ENCODE measurements at regions not wholly inside any gene's neighbourhood (a gene's known extent, or its start where the extent isn't known, plus 50 kb on each side); places are given as distances from the start of the nearest gene placed in this dataset.

DNA sequence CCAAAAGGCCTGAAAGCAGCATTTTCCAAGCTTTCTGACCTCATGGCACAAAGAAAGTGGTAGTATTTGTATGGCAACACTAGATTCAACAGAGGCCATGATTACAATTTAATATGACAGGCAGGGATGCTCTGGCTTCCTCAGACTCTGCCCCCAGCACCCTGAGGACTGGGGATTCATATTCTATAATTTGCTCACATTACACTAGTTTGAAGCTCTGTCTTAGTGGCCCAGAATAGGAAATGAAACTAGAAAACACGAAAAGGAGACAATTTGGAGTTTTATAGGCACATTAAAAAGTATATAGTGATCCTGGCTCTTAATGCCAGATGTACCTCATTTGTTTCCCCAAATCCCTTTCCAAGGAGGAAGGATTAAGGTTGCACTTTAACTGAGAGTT, 173.0 kb upstream of the STK17B start:
- Histone ChIP-seq H3K27ac (ENCODE audit: low read depth, low read length, poor library complexity, severe bottlenecking) (no peak overlapping the region), H3K27me3 (ENCODE audit: insufficient read depth, low read length) (no peaks in the 10 kb centered on the region), H3K4me1 (ENCODE audit: insufficient read depth, low read length, severe bottlenecking) (no peaks in the 10 kb centered on the region), H3K79me2 (ENCODE audit: insufficient read depth, low read length) (no peaks in the 10 kb centered on the region), H3K4me2 (ENCODE audit: low read length) (no peak overlapping the region), H3K36me3 (ENCODE audit: insufficient read depth, low read length) (no peaks in the 10 kb centered on the region), H2AFZ (ENCODE audit: low read length) (no peak overlapping the region), H3K9ac (ENCODE audit: low read length) (no peak overlapping the region), H3K9me3 (ENCODE audit: low read length) (no peaks in the 10 kb centered on the region), H3F3A (ENCODE audit: insufficient read depth, low read length) (no peaks in the 10 kb centered on the region), H3K9me2 (ENCODE audit: low read depth, low read length) (no peaks in the 10 kb centered on the region), H3K4me3 (ENCODE audit: low read depth, low read length, poor library complexity, severe bottlenecking) (no peak overlapping the region), H4K20me1 (ENCODE audit: insufficient read depth, low read length) (no peaks in the 10 kb centered on the region)
- no peak for TF ChIP-seq EZH2 (IDR thresholded peaks at IDR 0.05; ENCODE audit: borderline replicate concordance, low read length)
- TF ChIP-seq, protein P1, sequence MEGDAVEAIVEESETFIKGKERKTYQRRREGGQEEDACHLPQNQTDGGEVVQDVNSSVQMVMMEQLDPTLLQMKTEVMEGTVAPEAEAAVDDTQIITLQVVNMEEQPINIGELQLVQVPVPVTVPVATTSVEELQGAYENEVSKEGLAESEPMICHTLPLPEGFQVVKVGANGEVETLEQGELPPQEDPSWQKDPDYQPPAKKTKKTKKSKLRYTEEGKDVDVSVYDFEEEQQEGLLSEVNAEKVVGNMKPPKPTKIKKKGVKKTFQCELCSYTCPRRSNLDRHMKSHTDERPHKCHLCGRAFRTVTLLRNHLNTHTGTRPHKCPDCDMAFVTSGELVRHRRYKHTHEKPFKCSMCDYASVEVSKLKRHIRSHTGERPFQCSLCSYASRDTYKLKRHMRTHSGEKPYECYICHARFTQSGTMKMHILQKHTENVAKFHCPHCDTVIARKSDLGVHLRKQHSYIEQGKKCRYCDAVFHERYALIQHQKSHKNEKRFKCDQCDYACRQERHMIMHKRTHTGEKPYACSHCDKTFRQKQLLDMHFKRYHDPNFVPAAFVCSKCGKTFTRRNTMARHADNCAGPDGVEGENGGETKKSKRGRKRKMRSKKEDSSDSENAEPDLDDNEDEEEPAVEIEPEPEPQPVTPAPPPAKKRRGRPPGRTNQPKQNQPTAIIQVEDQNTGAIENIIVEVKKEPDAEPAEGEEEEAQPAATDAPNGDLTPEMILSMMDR (IDR thresholded peaks at IDR 0.05; ENCODE audit: low read length) = no peak

DNA sequence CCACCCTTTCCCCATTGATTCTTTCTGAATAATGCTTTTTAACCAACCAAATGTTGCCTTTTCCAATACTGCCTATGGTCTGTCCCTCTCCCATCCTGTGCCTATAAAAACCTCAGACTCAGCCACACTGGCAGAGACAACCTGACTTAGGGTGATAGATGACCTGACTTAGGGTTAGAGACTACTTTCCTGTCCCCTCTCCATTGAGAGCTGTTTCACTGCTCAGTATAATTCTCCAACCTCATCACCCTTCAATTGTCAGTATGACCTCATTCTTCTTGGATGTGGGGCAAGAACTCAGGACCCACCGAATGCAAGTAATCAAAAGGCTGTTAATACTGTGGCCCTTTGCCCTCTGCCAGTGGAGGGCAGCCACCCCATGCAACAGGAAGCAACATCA, 182.3 kb upstream of the STK17B start:
- Histone ChIP-seq H3K9me3 (ENCODE audit: low read length) (peaks cover 8% of the 10 kb centered on the region; the same call in 1 of the 2 replicates), H3K9me2 (ENCODE audit: low read depth, low read length) (no peaks in the 10 kb centered on the region), H3K9ac (ENCODE audit: low read length) (no peak overlapping the region), H3K79me2 (ENCODE audit: insufficient read depth, low read length) (no peaks in the 10 kb centered on the region), H3K27me3 (ENCODE audit: insufficient read depth, low read length) (no peaks in the 10 kb centered on the region), H3K27ac (ENCODE audit: low read depth, low read length, poor library complexity, severe bottlenecking) (no peak overlapping the region), H3K4me2 (ENCODE audit: low read length) (no peak overlapping the region), H3K36me3 (ENCODE audit: insufficient read depth, low read length) (no peaks in the 10 kb centered on the region), H3F3A (ENCODE audit: insufficient read depth, low read length) (no peaks in the 10 kb centered on the region), H3K4me3 (ENCODE audit: low read depth, low read length, poor library complexity, severe bottlenecking) (no peak overlapping the region), H3K4me1 (ENCODE audit: insufficient read depth, low read length, severe bottlenecking) (no peaks in the 10 kb centered on the region), H2AFZ (ENCODE audit: low read length) (no peak overlapping the region), H4K20me1 (ENCODE audit: insufficient read depth, low read length) (no peaks in the 10 kb centered on the region)
- no peak for TF ChIP-seq EZH2 (IDR thresholded peaks at IDR 0.05; ENCODE audit: borderline replicate concordance, low read length)
- TF ChIP-seq, protein P1 (IDR thresholded peaks at IDR 0.05; ENCODE audit: low read length) = no peak

DNA sequence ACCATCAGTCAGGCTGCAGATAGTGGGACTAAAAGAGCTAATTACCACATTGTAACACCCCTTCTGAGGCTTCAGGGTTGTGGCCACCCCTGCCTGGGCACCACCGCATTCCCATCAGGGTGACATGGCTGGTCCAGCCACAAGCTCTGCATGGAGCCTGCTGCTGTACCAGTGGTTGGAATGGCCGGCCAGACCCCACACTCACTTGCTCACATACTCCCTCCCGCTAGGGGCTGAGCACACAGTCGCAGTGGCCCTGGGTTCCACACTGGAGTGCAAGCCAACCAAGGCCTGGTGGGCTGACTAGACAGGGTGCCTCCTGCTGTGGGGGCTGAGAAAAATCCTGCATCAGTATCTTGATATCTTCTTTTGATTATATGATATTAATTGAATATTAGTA, 182.8 kb upstream of the STK17B start:
- Histone ChIP-seq H3K9ac (ENCODE audit: low read length) (no peak overlapping the region), H3K4me1 (ENCODE audit: insufficient read depth, low read length, severe bottlenecking) (no peaks in the 10 kb centered on the region), H3K9me3 (ENCODE audit: low read length) (peaks cover 8% of the 10 kb centered on the region; the same call in 1 of the 2 replicates), H3K36me3 (ENCODE audit: insufficient read depth, low read length) (no peaks in the 10 kb centered on the region), H2AFZ (ENCODE audit: low read length) (no peak overlapping the region), H3K4me2 (ENCODE audit: low read length) (no peak overlapping the region), H3K9me2 (ENCODE audit: low read depth, low read length) (no peaks in the 10 kb centered on the region), H4K20me1 (ENCODE audit: insufficient read depth, low read length) (no peaks in the 10 kb centered on the region), H3K27me3 (ENCODE audit: insufficient read depth, low read length) (no peaks in the 10 kb centered on the region), H3K27ac (ENCODE audit: low read depth, low read length, poor library complexity, severe bottlenecking) (no peak overlapping the region), H3K4me3 (ENCODE audit: low read depth, low read length, poor library complexity, severe bottlenecking) (no peak overlapping the region), H3F3A (ENCODE audit: insufficient read depth, low read length) (no peaks in the 10 kb centered on the region), H3K79me2 (ENCODE audit: insufficient read depth, low read length) (no peaks in the 10 kb centered on the region)
- TF ChIP-seq, protein P1 (IDR thresholded peaks at IDR 0.05; ENCODE audit: low read length) = no peak
- no peak for TF ChIP-seq EZH2 (IDR thresholded peaks at IDR 0.05; ENCODE audit: borderline replicate concordance, low read length)

Data from OCI-LY1 (cell line).